Glutamatergic neuron (in vitro differentiated cells): ENCODE measurements at regions not wholly inside any gene's neighbourhood (a gene's known extent, or its start where the extent isn't known, plus 50 kb on each side); places are given as distances from the start of the nearest gene placed in this dataset.

Experiments used
- DNase-seq: peaks from one replicate; pipeline ENCODE4 v3.0.0; 2022
- H3K27ac Mint-ChIP-seq: one replicate; pipeline ENCODE4 v1.8.0; 2020; ENCODE audit warnings: mild to moderate bottlenecking, mixed read lengths, inconsistent platforms; ENCODE audit not compliant: unreplicated experiment
- H3K27me3 Mint-ChIP-seq: one replicate; pipeline ENCODE4 v1.8.0; 2020; ENCODE audit warnings: mild to moderate bottlenecking, moderate library complexity, mixed read lengths, inconsistent platforms; ENCODE audit not compliant: unreplicated experiment
- H3K36me3 Mint-ChIP-seq: one replicate; pipeline ENCODE4 v1.8.0; 2020; ENCODE audit warnings: mild to moderate bottlenecking, mixed read lengths, inconsistent platforms; ENCODE audit not compliant: unreplicated experiment
- H3K4me1 Mint-ChIP-seq: one replicate; pipeline ENCODE4 v1.8.0; 2020; ENCODE audit warnings: mild to moderate bottlenecking, low read depth, mixed read lengths, inconsistent platforms; ENCODE audit not compliant: unreplicated experiment
- H3K4me3 Mint-ChIP-seq: one replicate; pipeline ENCODE4 v1.8.0; 2020; ENCODE audit warnings: mild to moderate bottlenecking, mixed read lengths, inconsistent platforms; ENCODE audit not compliant: unreplicated experiment
- H3K9me3 Mint-ChIP-seq: one replicate; pipeline ENCODE4 v1.8.0; 2020; ENCODE audit warnings: mild to moderate bottlenecking, moderate library complexity, mixed read lengths, inconsistent platforms; ENCODE audit not compliant: unreplicated experiment
- CTCF ChIP-seq: fragments of 200-600 bp; sonication (generic); IDR thresholded peaks from one replicate; pipeline ENCODE4 v1.5.0; 2021; ENCODE audit not compliant: partially characterized antibody, unreplicated experiment

- no peaks in the 10 kb centered on the region for H3K27me3 Mint-ChIP-seq
- no peaks in the 10 kb centered on the region for H3K9me3 Mint-ChIP-seq
- H3K4me3 Mint-ChIP-seq = no peak overlapping the region
- H3K27ac Mint-ChIP-seq = no peak overlapping the region
- no peak for TF ChIP-seq CTCF
- DNase-seq = no peak
- H3K4me1 Mint-ChIP-seq = no peaks in the 10 kb centered on the region
- no peaks in the 10 kb centered on the region for H3K36me3 Mint-ChIP-seq
These were observed 612.6 kb upstream of the ACVR2A start for GRCh38 chr2:147232225-147232669.

DNA sequence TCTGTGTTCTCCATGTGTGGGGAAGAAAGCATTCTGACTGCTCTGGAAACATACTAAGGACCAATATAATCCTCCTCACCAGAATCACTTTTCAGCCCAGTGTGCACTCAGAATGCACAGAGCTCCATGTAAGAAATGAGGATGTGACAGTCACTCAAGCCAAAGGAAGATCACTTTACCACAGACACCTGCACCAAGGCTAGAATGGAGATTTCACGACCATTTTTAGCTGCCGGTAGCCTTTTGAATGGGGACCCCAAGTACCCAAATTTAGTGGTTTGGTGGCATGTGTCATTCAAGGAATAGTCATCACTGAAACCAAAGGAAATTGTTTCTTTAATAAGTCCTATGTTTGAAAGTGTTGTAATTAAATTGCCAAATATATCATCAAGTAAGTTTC lies 613.2 kb upstream of the ACVR2A start:
- H3K36me3 Mint-ChIP-seq = no peaks in the 10 kb centered on the region
- no peaks in the 10 kb centered on the region for H3K9me3 Mint-ChIP-seq
- H3K4me1 Mint-ChIP-seq = no peaks in the 10 kb centered on the region
- H3K27ac Mint-ChIP-seq = no peak overlapping the region
- no peak for DNase-seq
- no peaks in the 10 kb centered on the region for H3K27me3 Mint-ChIP-seq
- H3K4me3 Mint-ChIP-seq = no peak overlapping the region
- no peak for TF ChIP-seq CTCF

DNA sequence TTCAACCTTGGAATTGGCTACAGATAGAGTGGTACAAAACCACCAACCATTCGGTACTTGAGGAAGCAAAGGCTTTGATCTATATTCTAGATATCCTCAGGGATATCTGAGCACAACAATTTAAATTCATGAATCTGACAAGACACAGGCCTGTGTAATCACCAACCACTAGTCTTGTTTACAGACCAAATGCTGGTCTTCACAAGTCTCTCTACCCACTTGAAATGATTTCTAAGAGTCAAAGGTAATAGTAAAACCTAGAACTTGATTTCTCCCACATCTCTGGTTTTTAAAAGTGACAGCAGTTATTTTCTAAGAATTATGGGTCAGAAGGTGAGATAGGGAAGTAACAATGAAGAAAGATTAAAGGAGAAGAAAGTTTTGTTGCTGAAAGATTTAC lies 613.7 kb upstream of the ACVR2A start:
- H3K36me3 Mint-ChIP-seq = no peaks in the 10 kb centered on the region
- no peak overlapping the region for H3K4me3 Mint-ChIP-seq
- no peaks in the 10 kb centered on the region for H3K9me3 Mint-ChIP-seq
- no peak for TF ChIP-seq CTCF
- H3K27ac Mint-ChIP-seq = no peak overlapping the region
- H3K27me3 Mint-ChIP-seq = no peaks in the 10 kb centered on the region
- no peaks in the 10 kb centered on the region for H3K4me1 Mint-ChIP-seq
- DNase-seq = no peak

DNA sequence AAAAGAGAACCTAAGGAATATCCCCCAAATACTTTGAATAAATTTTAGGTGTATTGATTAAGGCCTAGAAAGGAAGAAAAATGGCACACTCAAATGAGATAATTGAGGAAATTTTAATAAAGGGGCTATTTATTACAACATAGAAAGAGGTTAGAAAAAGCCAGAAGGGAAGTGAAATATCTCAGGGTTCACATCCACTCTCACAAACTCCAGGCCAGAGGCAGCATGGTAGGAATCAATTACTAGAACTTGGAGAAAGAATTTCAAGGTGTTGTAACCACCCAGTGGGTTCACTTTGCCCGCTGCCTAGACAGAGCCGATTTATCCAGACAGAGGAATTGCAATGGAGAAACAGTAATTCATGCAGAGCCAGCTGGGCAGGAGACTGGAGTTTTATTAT lies 617.5 kb upstream of the ACVR2A start:
- H3K36me3 Mint-ChIP-seq = no peaks in the 10 kb centered on the region
- peaks cover 1% of the 10 kb centered on the region for H3K4me1 Mint-ChIP-seq
- no peak overlapping the region for H3K4me3 Mint-ChIP-seq
- no peaks in the 10 kb centered on the region for H3K27me3 Mint-ChIP-seq
- no peaks in the 10 kb centered on the region for H3K9me3 Mint-ChIP-seq
- H3K27ac Mint-ChIP-seq = peak overlapping the region; percentile 13
- TF ChIP-seq CTCF = no peak
- no peak for DNase-seq

GRCh38 chr2:147224070-147224469 lies 620.8 kb upstream of the ACVR2A start:
- Mint-ChIP-seq H3K4me1 (peaks cover 1% of the 10 kb centered on the region), H3K36me3 (peaks cover 5% of the 10 kb centered on the region), H3K27me3 (no peaks in the 10 kb centered on the region), H3K4me3 (no peak overlapping the region), H3K9me3 (no peaks in the 10 kb centered on the region), H3K27ac (no peak overlapping the region)
- TF ChIP-seq CTCF = no peak
- DNase-seq = no peak
